ENCODE measurements at regions not wholly inside any gene's neighbourhood (a gene's known extent, or its start where the extent isn't known, plus 50 kb on each side); places are given as distances from the start of the nearest gene placed in this dataset.

GRCh38 chr1:96334236-96334557, 387.4 kb upstream of the PTBP2 start:
- Histone ChIP-seq H2AFZ (ENCODE audit: low read depth, low read length) (no peak overlapping the region), H3K4me1 (replicated peaks in 1 of 2; ENCODE audit: control insufficient read depth in 2 of 2, insufficient read depth in 2 of 2, low read length in 2 of 2) (no peaks in the 10 kb centered on the region), H3K27me3 (ENCODE audit: control insufficient read depth in 2 of 2, insufficient read depth in 2 of 2, low read length in 2 of 2) (no peaks in the 10 kb centered on the region), H3K9me3 (replicated peaks; ENCODE audit: control insufficient read depth, insufficient read depth, low read depth, low read length) (no peaks in the 10 kb centered on the region), H3K36me3 (ENCODE audit: control insufficient read depth, insufficient read depth, low read length) (no peaks in the 10 kb centered on the region), H3K4me2 (ENCODE audit: insufficient read depth, low read length) (no peak overlapping the region), H3K4me3 (no peak overlapping the region), H3K9ac (ENCODE audit: insufficient read depth in 1 of 2, low read depth in 2 of 2, low read length in 2 of 2) (no peak overlapping the region), H3K27ac (ENCODE audit: extremely low read depth, low read depth, low read length) (no peak overlapping the region), H3K79me2 (ENCODE audit: control insufficient read depth, insufficient read depth, low read length) (no peaks in the 10 kb centered on the region), H4K20me1 (replicated peaks; ENCODE audit: control insufficient read depth, insufficient read depth, low read length) (no peaks in the 10 kb centered on the region), H3K9me1 (ENCODE audit: control insufficient read depth, insufficient read depth, low read length) (no peaks in the 10 kb centered on the region)
- DNase-seq (ENCODE audit: extremely low read depth in 1 of 4, low spot score in 3 of 4) (no peak), ATAC-seq (no peak), FAIRE-seq (no peak)
- no TSS peak for BruUV-seq (replicated peaks)
- 0% methylated on average over 4 of the region's 4 CpGs for WGBS (ENCODE audit: insufficient coverage, low coverage, missing lambda C conversion rate)
- intact Hi-C loops (cut with micrococcal nuclease) = no loop called here
- ChIA-PET CTCF (ENCODE audit: low intra/inter-chr PET ratio) (no interaction called here), POLR2A (no interaction called here)
- in situ Hi-C loops (cut with MboI) = no loop called here
- no peak for TF ChIP-seq SMAD4 (CRISPR knock-in tag; conservative IDR thresholded peaks at IDR 0.05)
- TF ChIP-seq ZBTB7A (IDR thresholded peaks at IDR 0.05; ENCODE audit: borderline replicate concordance, control insufficient read depth, low read depth, low read length) = no peak
- TF ChIP-seq STAG1 (CRISPR knock-in tag; IDR thresholded peaks at IDR 0.05; ENCODE audit: borderline replicate concordance) = no peak
- TF ChIP-seq ILK (tag; IDR thresholded peaks at IDR 0.05; ENCODE audit: borderline replicate concordance, low read depth) = no peak
- TF ChIP-seq NCOA1 (IDR thresholded peaks at IDR 0.05; ENCODE audit: low read depth) = no peak
- TF ChIP-seq THAP12 (CRISPR knock-in tag; IDR thresholded peaks at IDR 0.05) = no peak
- TF ChIP-seq ESRRA (IDR thresholded peaks at IDR 0.05; ENCODE audit: borderline replicate concordance, low read depth) = no peak
- TF ChIP-seq CLOCK (CRISPR knock-in tag; IDR thresholded peaks at IDR 0.05; ENCODE audit: borderline replicate concordance) = no peak
- TF ChIP-seq SUPT5H (IDR thresholded peaks at IDR 0.05) = no peak
- TF ChIP-seq CBX1 (IDR thresholded peaks at IDR 0.05; ENCODE audit: low read depth) = no peak
- TF ChIP-seq NUFIP1 (IDR thresholded peaks at IDR 0.05; ENCODE audit: partially characterized antibody) = no peak
